ENCODE measurements at regions not wholly inside any gene's neighbourhood (a gene's known extent, or its start where the extent isn't known, plus 50 kb on each side); places are given as distances from the start of the nearest gene placed in this dataset.

- TF ChIP-seq, protein P1, sequence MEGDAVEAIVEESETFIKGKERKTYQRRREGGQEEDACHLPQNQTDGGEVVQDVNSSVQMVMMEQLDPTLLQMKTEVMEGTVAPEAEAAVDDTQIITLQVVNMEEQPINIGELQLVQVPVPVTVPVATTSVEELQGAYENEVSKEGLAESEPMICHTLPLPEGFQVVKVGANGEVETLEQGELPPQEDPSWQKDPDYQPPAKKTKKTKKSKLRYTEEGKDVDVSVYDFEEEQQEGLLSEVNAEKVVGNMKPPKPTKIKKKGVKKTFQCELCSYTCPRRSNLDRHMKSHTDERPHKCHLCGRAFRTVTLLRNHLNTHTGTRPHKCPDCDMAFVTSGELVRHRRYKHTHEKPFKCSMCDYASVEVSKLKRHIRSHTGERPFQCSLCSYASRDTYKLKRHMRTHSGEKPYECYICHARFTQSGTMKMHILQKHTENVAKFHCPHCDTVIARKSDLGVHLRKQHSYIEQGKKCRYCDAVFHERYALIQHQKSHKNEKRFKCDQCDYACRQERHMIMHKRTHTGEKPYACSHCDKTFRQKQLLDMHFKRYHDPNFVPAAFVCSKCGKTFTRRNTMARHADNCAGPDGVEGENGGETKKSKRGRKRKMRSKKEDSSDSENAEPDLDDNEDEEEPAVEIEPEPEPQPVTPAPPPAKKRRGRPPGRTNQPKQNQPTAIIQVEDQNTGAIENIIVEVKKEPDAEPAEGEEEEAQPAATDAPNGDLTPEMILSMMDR (conservative IDR thresholded peaks at IDR 0.05; ENCODE audit: low read length), result no peak
- no peak for TF ChIP-seq EZH2phosphoT487 (IDR thresholded peaks at IDR 0.05; ENCODE audit: borderline replicate concordance, low read depth, low read length)
Measured at GRCh38 chr7:47183862-47184590, 397.9 kb downstream of the TNS3 start.
